NCI-H1417 treated with DMSO at 0.1 percent for 48 hours (cell line): ENCODE measurements at regions not wholly inside any gene's neighbourhood (a gene's known extent, or its start where the extent isn't known, plus 50 kb on each side); places are given as distances from the start of the nearest gene placed in this dataset.

ENCODE experiments used
- DNase-seq: peaks from one replicate; lab custom pipeline; 2025; lab: John Stamatoyannopoulos, UW

DNA sequence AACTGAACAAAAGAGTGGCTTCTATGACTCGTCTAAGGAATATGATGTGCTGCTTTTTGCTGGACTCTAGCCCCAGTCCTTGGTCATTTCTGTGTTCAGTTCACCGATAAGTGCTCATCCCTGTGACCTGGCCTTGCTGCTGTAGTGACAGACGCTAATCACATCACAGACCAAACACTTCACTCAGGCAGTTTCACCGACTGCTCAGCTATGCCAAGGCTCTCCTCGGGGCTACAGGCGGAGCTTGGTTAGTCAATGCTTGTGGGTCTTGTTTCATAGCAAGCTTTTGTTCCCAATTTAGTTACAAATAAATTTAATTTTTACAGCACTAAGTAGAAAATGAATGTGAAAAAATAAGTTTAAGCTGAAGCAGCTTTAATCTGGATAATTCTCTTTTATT is 190.8 kb upstream of the PRKCQ start:
- no peak for DNase-seq

DNA sequence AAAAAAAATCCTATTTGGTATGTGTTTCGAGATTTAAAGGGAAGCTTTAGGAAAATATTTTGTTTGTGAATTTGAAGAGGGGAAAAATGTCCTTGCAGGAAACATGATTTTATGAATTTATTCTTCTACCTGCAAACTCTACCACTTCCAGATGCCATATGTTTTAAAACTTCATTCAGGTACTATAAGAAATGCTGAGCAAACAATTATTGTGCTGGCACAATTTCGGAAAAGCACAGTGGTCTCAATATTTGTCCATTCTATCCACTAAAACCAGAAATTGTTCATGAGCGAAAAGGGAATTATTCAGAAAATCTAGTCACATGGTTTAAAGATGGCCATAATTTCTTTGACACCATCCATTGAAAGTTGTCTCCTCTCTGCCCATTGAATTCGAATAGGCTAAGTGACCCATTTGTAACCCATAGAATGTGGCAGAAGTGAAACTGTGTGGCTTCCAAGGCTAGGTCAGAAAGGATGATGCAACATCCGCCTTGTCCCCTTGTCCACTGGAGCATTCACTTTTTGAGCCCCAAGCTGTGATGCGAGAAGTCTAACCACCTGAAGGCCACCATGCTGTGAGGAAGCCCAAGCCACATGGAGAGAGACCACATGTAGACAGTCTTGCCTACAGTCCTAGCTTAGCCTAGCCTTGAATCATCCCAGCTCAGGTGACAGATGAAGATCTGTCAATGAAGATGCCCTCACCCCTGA is 189.8 kb upstream of the PRKCQ start:
- no peak for DNase-seq

DNA sequence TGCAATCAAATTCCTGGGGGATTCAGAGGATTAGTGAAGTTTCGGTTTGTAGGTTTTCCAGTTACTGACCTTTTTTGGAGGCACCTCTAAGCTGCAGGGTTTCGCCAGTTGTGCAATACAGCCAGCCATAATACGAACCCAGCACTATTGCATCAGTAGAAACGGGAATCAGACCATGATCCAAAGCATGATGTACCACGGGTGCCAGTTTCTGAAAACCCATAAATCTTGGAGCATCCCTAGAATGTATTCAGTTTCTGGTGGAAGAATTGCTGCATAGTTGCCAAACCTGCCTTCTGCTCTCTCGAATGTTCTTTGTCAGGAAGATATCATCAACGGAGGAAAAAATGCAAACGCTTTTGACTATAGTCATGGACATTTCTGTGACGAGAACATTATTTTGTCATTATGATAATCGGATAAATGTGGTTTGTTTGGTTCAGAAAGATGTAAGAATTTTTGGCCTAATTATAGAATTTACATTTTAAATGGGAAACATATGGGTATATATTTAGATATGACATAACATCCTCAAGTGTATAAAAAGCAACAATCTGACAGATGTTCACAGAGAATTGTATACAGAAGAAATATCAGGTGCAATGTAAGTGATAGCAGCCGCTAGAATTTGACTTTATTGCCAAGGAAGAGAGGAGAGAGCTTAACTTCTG is 186.2 kb upstream of the PRKCQ start:
- DNase-seq = no peak

DNA sequence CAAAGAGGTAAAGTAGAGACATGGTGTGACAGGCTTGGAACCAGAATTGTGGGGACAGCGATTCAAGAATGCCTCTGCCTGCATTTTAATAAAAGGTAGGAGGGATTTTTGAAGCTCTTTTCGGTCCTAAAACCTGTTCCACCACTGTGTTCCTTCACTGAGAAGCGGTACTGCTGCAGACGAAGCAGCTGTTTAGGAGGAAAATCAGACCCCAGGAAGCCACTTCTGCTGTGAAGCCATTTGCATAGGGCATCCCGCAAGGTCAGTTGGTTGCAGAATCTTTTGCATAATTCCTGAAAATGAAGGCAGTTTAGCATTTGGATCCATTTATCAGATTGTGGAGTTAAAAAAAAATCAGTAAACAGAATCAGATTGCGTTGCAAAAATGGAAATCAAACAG is 183.3 kb upstream of the PRKCQ start:
- no peak for DNase-seq

DNA sequence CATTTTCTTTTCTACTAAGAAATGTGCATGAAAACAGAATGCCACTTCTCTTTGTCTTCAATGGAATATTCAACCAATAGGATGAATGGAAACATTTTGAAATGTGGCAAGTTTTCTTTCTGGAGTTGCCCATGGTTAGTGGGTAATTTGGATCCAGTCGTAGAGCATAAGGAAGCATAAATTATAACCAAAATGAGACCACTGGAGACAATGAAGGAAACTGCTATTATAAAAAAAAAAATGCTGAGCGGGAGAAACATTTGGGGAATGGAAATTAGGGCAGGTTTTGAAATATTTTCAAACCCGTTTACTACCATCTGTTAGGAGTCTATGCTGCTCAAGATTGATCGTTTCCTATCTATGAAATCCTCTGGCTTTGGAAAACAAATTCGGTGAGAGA is 182.9 kb upstream of the PRKCQ start:
- no peak for DNase-seq

DNA sequence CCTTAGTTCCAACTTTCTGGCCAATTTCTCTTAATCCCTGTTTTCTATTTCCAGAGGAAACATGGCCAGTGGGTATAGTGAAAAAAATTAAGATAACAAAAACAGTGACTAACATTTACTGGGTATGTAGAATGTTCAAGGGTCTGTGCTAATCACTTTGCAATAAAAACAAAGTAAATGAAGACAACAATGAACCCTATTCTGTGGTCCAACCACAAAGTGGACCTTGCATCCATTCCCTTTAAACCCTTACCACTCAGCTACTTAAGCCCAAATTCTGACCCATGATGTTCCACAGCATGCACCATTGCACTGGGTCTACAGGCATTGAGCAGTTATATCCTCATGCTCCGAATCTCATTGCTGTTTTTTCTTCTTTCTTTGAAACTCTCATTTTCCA is 179.9 kb upstream of the PRKCQ start:
- no peak for DNase-seq

DNA sequence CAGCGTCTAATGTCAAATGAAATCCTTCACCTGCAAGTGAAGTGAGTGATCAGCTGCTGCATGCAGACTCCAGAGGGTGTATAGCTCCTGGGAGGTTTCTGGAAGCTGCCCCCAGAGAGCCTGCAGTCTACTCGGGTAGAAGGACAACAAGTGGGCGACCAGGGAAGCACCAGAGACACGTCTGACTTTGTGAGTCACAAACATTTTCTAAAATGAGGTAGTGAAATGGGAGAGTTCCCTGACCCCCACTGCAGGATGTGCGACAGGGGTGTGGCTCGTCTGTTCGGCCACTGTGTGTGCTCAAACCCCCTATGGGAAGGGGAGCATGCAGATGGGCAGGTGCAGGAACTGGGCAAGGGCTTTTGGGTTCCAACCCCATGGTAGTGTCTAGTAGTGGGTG is 177.1 kb upstream of the PRKCQ start:
- no peak for DNase-seq

DNA sequence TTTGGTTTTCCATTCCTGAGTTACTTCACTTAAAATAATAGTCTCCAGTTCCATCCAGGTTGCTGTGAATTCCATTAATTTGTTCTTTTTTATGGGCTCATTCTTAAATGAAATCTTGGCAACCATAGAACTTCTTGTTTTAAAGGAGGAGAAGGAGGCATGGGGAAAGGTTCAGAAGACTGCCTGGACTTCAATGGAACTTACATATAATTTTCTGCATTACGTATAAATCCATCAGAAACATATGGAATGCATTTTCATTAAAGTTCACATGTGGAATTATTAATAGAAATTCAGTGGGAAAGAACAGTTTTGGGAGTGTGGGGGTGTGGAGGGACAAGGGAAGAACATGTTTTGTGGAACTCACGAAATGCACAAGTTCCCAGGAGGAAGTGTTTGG is 176.6 kb upstream of the PRKCQ start:
- DNase-seq = no peak

DNA sequence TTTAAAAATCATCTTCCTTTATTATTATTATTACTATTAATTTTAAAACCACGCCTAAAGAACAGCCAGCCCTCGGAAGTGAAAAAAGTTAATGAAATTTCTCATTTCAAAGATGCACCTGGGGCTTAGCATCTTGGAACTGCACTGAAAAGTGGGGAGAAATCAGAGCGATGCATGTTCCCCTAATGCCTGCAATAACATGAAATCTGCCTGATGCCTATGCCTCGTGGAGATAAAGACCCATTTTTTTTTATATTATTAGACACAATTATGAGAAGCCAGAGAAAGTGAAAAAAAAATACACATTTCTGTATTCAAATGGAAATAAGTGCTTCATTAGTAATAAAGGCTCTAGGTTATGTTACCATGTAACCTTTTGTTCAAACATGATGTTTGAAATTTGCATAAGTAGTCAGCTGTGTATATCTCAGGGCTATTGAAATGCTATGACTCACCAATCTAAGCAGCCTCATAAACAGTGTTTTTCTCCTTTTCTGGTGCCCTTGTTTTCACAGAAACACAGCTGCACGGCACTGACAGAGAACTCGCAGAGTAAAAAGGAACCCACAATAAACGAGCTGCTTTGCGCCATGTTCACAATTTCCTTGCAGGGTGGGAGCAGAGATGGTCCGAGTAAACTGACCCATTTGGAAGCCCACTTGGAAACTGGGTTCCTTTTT is 175.8 kb upstream of the PRKCQ start:
- DNase-seq = no peak

DNA sequence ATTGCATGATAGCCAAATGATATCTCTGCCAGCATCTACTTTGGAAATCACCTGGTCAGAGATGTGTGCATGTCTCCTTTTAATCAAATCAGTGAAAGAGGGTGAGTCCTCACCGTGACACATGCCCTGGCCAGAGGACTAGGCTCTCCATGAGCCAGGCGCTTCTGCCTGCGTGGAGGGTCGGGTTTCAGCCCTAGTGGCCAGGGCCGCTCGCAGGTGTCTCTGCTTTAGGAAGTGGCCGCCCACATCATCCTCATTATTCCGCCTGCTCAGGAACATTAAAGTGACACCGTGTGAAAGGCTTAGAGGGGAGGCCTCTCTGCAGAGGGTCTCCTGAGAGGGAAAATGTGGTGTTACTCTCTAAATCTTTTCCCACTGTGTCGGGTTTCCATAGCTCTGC is 173.6 kb upstream of the PRKCQ start:
- DNase-seq = no peak

DNA sequence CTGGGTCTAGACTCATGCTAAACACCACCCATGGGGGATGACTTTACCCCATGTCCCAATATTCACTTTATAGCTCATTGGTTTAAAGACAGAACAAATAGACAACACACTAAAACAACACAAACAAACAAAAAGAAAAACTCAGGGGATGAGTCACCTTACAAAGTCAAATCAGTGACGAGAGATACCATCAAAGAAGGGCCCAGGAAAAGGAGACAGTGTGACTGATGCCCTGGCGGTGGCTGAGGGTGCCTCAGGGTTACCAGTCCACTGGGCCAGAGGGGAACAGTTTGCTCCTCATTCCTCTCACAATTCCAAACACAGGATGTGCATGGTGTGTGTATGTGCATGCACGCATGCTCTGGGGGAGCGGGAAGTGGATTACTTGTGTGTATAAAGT is 171.3 kb upstream of the PRKCQ start:
- DNase-seq = no peak

DNA sequence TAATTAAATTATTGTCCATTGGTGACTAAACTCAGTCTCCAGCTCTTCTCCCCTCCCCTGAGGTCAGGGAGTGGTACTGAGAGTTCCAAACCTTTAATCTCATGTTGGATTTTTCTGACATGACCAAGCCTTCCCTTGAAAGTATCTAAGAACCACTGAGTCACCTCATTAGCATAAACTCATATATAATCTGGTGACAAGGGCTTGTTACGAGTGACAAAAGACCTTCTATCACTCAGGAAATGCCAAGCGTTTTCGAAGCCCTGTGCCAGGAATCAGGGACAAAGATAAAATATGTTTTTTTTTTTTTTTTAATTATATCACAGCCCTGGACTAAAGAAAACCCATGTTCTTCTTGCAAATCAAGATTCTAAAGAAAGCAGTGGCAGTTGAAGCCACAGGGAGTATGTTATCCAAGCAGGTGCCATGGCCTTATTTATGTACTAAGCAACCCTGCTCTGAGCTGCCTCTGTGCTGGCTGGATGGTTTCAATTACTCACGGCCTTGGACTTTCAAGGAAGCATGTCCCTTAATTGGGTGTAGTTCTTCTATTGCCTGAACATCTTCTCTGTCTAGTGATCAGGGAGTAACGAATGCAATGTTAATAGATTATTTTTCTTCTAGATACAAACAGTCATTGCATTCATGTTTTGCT is 169.0 kb upstream of the PRKCQ start:
- no peak for DNase-seq

DNA sequence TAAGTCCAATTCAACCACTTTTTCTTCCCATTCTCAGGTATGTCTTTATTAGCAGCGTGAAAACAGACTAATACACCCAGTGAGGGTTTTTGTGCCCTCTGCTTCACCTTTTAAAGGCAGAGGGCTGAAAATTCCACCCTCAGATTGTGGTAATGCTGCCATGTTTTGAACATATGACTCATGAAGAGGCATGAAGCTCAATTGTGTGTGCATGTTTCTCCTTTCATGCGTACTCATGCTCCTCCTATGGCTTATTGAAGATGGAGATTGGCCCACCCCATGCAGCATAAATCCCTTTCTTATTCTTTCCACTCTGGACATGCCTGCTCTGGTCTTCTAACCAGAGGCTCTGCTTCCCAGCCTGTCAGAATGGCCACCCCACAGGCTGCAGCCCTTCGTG is 168.0 kb upstream of the PRKCQ start:
- no peak for DNase-seq

DNA sequence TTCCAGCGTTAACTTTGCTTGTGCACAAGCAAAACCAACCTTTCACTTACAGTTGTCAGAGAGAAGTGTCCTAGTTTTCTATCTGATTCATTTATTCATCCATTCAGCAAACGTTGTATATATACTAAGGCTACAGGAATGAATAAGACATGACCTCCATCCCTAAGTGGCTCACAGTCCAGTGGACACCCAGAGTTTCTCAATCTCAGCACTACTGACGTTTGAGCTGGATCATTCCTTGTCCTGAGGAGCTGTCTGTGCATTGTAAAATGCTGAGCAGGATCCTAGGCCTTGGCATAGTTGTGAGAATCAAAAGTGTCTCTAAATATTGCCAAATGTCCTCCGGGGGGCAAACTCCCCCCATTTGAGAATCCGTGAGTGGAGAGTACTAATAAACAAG is 166.7 kb upstream of the PRKCQ start:
- no peak for DNase-seq

DNA sequence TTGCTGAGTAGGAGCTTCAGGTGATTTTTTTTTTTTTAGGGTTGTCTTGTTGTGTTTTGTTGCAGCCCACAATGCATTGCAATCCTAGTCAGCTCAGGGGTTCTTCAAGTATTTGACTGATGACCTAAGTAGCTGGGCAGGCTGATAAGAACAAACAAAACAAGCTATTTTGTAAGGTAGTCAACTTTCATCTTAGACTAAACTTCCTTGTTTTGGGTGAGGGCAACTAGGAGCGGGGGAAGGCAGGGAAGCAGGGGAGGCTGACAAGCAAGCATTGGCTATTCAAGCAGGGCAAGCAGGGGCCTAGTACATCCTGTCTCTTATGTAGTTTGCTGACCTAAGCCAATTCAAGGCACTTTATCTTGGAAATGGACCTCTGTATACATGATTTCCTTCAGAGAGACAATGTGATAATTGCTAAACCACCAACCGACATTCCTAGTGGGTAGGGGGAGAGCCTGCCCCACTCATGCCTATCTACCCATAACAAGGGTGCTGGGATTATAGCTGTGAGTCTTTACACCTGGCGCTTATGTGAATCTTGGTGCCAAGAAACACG is 163.3 kb upstream of the PRKCQ start:
- no peak for DNase-seq

DNA sequence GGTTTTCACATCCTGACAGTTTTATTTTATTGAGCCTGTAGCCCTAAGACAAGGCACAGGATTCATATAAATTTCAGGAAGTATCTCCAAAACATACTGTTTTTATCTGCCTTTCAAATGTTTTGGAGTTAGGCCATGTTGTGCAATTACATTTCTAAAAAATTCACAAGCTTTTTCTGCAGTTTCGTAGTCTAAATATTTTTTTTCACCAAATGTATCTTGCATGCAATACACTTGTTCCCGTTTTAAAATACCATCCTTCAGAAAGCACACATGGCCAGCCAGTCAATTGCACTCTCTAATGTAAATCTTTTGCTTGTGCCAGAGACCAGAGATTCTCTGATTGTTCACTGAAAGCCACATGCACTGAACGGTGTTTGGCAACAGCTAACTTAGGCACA is 161.5 kb upstream of the PRKCQ start:
- no peak for DNase-seq

DNA sequence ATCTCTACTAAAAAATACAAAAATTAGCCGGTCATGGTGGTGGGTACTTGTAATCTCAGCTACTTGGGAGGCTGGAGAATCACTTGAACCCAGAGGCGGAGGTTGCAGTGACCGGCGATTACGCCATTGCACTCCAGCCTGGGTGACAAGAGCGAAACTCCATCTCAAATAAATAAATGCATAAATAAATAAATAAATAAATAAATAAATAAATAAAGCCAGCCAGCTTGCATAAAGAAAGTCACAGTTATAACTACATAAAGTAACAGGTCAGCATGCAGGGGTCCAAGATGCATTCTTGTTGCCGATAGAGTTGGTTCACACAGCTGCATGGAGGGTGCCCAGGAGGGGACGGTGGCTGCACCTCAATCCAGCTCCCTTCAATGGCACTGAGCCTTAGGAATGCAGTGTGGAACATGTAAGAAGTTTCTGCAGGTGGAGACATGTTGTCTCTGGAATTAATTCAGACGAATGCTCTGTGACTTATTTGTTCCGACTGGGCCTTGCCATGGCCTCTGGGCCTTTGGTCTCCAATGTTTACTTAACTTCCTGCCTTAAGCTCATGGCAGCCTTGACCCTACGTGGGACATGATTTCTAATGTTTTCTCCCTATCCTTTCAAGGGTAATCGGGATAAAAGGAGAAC is 159.6 kb upstream of the PRKCQ start:
- no peak for DNase-seq

DNA sequence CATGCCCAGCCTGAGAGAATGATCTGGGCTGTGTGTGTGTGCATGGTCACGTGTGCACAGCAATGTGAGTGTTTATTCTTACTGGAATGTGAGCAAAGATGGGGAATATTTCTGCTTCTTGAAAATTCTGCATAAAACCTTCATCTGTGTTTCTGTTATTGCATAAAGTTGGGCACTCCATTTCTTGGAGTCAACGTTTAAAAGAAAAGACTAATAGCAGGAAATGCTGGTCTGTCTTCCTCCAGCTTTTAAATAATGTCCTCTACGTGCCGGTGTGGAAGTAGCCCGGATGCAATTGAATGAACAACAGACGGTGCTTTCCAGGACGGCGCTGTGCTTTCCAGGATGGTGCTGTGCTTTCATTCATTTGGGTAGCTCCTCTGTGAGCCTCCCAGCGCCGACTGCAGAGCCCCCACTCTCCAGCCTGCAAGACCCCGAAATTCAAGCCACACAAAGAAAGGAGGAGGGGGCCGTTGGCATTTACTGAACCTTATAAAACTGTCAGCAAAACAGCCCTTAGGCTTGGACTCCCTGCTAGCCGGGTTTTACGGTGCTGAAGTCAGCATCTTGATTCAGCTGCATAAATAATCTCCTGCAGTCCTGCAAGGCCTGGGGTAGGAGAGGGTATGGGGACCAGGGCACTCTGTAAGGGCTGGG is 158.2 kb upstream of the PRKCQ start:
- no peak for DNase-seq

DNA sequence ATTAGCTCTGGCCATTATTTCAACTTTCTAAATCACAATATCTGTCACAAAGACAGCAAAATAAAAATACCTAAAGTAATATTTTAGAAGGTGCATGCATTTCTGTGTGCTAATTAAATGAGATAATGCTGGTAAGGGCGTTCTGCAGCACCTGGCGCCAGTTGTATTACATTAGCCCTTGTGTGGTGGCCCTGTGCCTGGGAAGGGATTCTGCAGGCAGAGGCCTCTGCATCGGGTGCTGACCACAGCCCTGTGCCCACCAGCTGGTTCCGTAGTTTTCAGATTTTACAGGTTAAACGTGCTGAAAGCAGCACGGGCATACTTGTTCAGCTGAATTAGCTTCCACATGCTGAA is 157.7 kb upstream of the PRKCQ start:
- no peak for DNase-seq

DNA sequence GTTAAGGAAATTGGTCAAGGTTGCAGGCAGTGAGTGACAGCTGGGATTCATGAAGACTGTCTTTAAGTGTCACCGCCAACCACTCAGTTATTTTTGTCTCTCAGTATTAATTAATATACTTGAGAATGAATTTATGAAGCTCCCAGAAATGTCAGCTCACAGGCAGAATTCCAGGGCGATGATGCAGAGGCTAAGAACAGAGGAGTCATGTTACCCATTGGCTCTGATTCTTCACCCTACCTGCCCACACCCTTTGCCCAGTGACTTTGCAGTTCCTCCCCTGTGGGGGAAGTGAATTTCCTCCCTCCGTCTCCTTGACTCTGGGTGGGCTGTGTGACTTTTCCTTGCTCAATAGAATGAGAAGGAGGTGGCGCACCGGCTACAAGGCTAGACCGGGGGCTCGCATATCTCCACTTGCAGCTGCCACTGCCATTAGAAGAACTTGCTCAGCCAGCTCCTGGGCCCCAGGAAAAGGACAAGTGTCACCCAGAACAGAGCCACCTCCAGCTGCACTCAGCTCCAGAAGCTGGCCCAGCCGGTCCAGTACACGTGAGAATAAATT is 157.1 kb upstream of the PRKCQ start:
- DNase-seq = no peak

DNA sequence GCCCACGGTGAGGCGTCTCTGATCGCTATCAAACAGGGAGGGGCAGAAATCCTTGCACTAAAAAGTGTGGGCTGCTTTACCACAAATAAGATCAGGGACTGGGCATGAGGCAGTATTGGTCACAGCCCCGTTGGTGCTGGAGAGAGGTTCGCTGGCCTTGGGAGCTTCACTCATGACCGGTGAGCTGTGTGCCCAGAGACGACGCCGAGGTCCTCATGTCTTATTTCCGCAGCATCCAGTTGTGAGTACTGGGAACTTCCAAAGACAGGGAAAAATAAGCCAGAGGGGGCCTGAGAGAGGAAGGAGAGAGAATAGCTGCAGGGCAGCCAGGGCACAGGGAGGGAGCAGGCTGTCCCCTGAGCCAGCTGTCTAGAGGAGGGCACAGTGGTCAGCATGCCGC is 154.2 kb upstream of the PRKCQ start:
- DNase-seq = no peak
